H9 (cell line): ENCODE measurements at regions not wholly inside any gene's neighbourhood (a gene's known extent, or its start where the extent isn't known, plus 50 kb on each side); places are given as distances from the start of the nearest gene placed in this dataset.

Experiments
- DNase-seq: peaks from one replicate; pipeline ENCODE4 v3.0.0-alpha.2; 2017
- H2AFZ ChIP-seq: one replicate; pipeline ENCODE4 v1.6.1; 2013; ENCODE audit warnings: mild to moderate bottlenecking, low read length, control low read depth, moderate library complexity
- H2AK5ac ChIP-seq: 2 replicates; pipeline ENCODE4 v1.6.1; 2013; ENCODE audit warnings: low read length, control low read depth, mixed read lengths; ENCODE audit not compliant: insufficient read length
- H2BK120ac ChIP-seq: one replicate; pipeline ENCODE4 v1.6.1; 2013; ENCODE audit warnings: low read depth, mild to moderate bottlenecking, low read length, control low read depth, inconsistent platforms; ENCODE audit not compliant: poor library complexity, severe bottlenecking
- H2BK12ac ChIP-seq: 2 replicates; pipeline ENCODE4 v1.6.1; 2013; ENCODE audit warnings: low read length, control low read depth, mixed read lengths, low read depth; ENCODE audit not compliant: insufficient read length
- H2BK15ac ChIP-seq: 2 replicates; pipeline ENCODE4 v1.6.1; 2013; ENCODE audit warnings: low read depth, low read length, control low read depth
- H2BK20ac ChIP-seq: one replicate; pipeline ENCODE4 v1.6.1; 2013; ENCODE audit warnings: low read depth, mild to moderate bottlenecking, low read length, control low read depth, inconsistent platforms; ENCODE audit not compliant: poor library complexity, severe bottlenecking
- H2BK5ac ChIP-seq: 2 replicates; pipeline ENCODE4 v1.6.1; 2013; ENCODE audit warnings: low read length, control low read depth, mixed read lengths; ENCODE audit not compliant: insufficient read length
- H3K14ac ChIP-seq: 2 replicates; pipeline ENCODE4 v1.6.1; 2013; ENCODE audit warnings: low read length, control low read depth; ENCODE audit not compliant: insufficient read depth
- H3K18ac ChIP-seq: 2 replicates; pipeline ENCODE4 v1.6.1; 2013; ENCODE audit warnings: low read depth, mild to moderate bottlenecking, mixed read lengths, low read length, control low read depth; ENCODE audit not compliant: insufficient read length
- H3K23ac ChIP-seq: 2 replicates; pipeline ENCODE4 v1.6.1; 2013; ENCODE audit warnings: low read length, control low read depth, mixed read lengths, low read depth; ENCODE audit not compliant: insufficient read length
- H3K23me2 ChIP-seq: 2 replicates; pipeline ENCODE4 v1.6.1; 2013; ENCODE audit warnings: low read depth, mild to moderate bottlenecking, mixed read lengths, low read length, control low read depth; ENCODE audit not compliant: insufficient read length, poor library complexity, severe bottlenecking
- H3K27ac ChIP-seq: 2 replicates; pipeline ENCODE4 v1.5.1; 2013; ENCODE audit warnings: low read length, control low read depth, mixed read lengths, low read depth; ENCODE audit not compliant: insufficient read length
- H3K27me3 ChIP-seq: 2 replicates; pipeline ENCODE4 v1.6.1; 2013; ENCODE audit warnings: low read length, control low read depth, inconsistent platforms; ENCODE audit not compliant: insufficient read depth
- H3K4ac ChIP-seq: 2 replicates; pipeline ENCODE4 v1.6.1; 2013; ENCODE audit warnings: low read depth, mild to moderate bottlenecking, control low read depth, inconsistent platforms, low read length, moderate library complexity
- H3K4me1 ChIP-seq: 2 replicates; pipeline ENCODE4 v1.6.1; 2013; ENCODE audit warnings: low read length, control low read depth, inconsistent platforms; ENCODE audit not compliant: insufficient read depth
- H3K4me2 ChIP-seq: 2 replicates; pipeline ENCODE4 v1.6.1; 2013; ENCODE audit warnings: low read length, control low read depth, mixed read lengths; ENCODE audit not compliant: insufficient read length, insufficient read depth
- H3K56ac ChIP-seq: 2 replicates; pipeline ENCODE4 v1.6.1; 2013; ENCODE audit warnings: low read depth, mild to moderate bottlenecking, mixed read lengths, low read length, control low read depth; ENCODE audit not compliant: insufficient read length
- H3K79me1 ChIP-seq: 2 replicates; pipeline ENCODE4 v1.6.1; 2013; ENCODE audit warnings: low read depth, mild to moderate bottlenecking, moderate library complexity, low read length, control low read depth, inconsistent platforms; ENCODE audit not compliant: insufficient read depth, poor library complexity, severe bottlenecking
- H3K79me2 ChIP-seq: 2 replicates; pipeline ENCODE4 v1.6.1; 2013; ENCODE audit warnings: low read length, control low read depth, inconsistent platforms; ENCODE audit not compliant: insufficient read depth
- H3K9ac ChIP-seq: 2 replicates; pipeline ENCODE4 v1.6.1; 2013; ENCODE audit warnings: low read length, control low read depth, mixed read lengths; ENCODE audit not compliant: insufficient read length; ENCODE audit errors: extremely low read depth
- H3K9me3 ChIP-seq: one replicate; pipeline ENCODE4 v1.6.1; 2013; ENCODE audit warnings: low read depth, low read length, inconsistent platforms; ENCODE audit not compliant: control insufficient read depth
- H3T11ph ChIP-seq: one replicate; pipeline ENCODE4 v1.6.1; 2013; ENCODE audit warnings: mild to moderate bottlenecking, low read length, control low read depth, inconsistent platforms
- H4K20me1 ChIP-seq: one replicate; pipeline ENCODE4 v1.6.1; 2013; ENCODE audit not compliant: control insufficient read depth, insufficient read length, insufficient read depth
- H4K5ac ChIP-seq: 2 replicates; pipeline ENCODE4 v1.6.1; 2013; ENCODE audit warnings: low read depth, mild to moderate bottlenecking, mixed read lengths, low read length, control low read depth; ENCODE audit not compliant: insufficient read length
- H4K8ac ChIP-seq: replicated peaks from 2 replicates; pipeline ENCODE4 v1.6.1; 2013; ENCODE audit warnings: low read length, control low read depth, mixed read lengths, low read depth; ENCODE audit not compliant: insufficient read length
- H4K91ac ChIP-seq: 2 replicates; pipeline ENCODE4 v1.6.1; 2013; ENCODE audit warnings: low read depth, mild to moderate bottlenecking, moderate library complexity, mixed read lengths, low read length, control low read depth; ENCODE audit not compliant: insufficient read length
- H3K27ac Mint-ChIP-seq, 3 experiments: 2 replicates in 2 of 3; 3 replicates in 1 of 3; pipeline ENCODE4 v1.8.0; 2020 to 2021; ENCODE audit warnings: mixed read lengths in 3 of 3, mild to moderate bottlenecking in 1 of 3, moderate library complexity in 1 of 3
- H3K27me3 Mint-ChIP-seq: 2 replicates; pipeline ENCODE4 v1.8.0; 2021; ENCODE audit warnings: low read depth, mild to moderate bottlenecking, moderate library complexity, mixed read lengths
- H3K36me3 Mint-ChIP-seq, 3 experiments: 2 replicates in 2 of 3; 3 replicates in 1 of 3; pipeline ENCODE4 v1.8.0; 2020 to 2021; ENCODE audit warnings: low read depth in 3 of 3, mixed read lengths in 3 of 3; ENCODE audit not compliant: insufficient read depth in 1 of 3
- H3K4me1 Mint-ChIP-seq, 2 experiments: 2 replicates each; pipeline ENCODE4 v1.8.0; 2020; ENCODE audit warnings: mixed read lengths in 2 of 2
- H3K4me3 Mint-ChIP-seq, 2 experiments: 2 replicates in 1 of 2; 3 replicates in 1 of 2; pipeline ENCODE4 v1.8.0; 2020 to 2021; ENCODE audit warnings: mild to moderate bottlenecking in 2 of 2, mixed read lengths in 2 of 2, moderate library complexity in 1 of 2
- H3K9me3 Mint-ChIP-seq, 2 experiments: 2 replicates in 1 of 2; 3 replicates in 1 of 2; pipeline ENCODE4 v1.8.0; 2020; ENCODE audit warnings: mild to moderate bottlenecking in 2 of 2, mixed read lengths in 2 of 2, moderate library complexity in 1 of 2
- WGBS: extraction: QIAGEN DNeasy Blood & Tissue Kit; methylation state at CpG from one replicate; pipeline ENCODE4 v1.1.7; 2013; ENCODE audit warnings: missing lambda C conversion rate, low lambda C conversion rate, mixed read lengths; ENCODE audit not compliant: insufficient read length; ENCODE audit errors: extremely low coverage; 5-methylcytosine and 5-hydroxymethylcytosine counted together
- TF ChIP-seq, protein P1 (sequence below): fragments of 200-600 bp; sonication (generic); conservative IDR thresholded peaks from 3 replicates; pipeline ENCODE4 v1.8.0; 2021; ENCODE audit warnings: antibody characterized with exemption, mild to moderate bottlenecking

DNA sequence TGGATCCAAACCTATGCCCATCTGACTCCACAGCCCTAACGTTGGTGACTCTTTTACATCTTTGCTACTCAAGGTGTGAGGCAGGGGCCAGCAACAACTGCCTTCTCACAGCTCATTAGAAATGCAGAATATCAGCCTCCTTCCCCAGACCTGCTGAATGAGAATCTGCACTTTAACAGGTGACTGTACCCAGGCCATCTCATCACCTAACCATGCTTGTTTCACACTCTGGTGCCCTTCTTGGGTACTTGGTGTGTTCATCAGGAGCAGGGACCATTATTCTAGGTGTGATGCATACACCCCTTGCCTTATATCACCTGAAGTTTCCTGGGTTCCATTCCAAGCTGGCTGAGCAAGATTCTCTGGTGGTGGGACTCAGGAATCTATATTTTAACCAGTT, 196.3 kb upstream of the LMCD1 start:
- TF ChIP-seq, protein P1, sequence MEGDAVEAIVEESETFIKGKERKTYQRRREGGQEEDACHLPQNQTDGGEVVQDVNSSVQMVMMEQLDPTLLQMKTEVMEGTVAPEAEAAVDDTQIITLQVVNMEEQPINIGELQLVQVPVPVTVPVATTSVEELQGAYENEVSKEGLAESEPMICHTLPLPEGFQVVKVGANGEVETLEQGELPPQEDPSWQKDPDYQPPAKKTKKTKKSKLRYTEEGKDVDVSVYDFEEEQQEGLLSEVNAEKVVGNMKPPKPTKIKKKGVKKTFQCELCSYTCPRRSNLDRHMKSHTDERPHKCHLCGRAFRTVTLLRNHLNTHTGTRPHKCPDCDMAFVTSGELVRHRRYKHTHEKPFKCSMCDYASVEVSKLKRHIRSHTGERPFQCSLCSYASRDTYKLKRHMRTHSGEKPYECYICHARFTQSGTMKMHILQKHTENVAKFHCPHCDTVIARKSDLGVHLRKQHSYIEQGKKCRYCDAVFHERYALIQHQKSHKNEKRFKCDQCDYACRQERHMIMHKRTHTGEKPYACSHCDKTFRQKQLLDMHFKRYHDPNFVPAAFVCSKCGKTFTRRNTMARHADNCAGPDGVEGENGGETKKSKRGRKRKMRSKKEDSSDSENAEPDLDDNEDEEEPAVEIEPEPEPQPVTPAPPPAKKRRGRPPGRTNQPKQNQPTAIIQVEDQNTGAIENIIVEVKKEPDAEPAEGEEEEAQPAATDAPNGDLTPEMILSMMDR = no peak
- Histone ChIP-seq H3K27me3 (no peaks in the 10 kb centered on the region), H3K4me1 (peaks cover 4% of the 10 kb centered on the region; the same call in 1 of the 2 replicates), H2BK15ac (no peak overlapping the region), H4K8ac (no peak overlapping the region), H2BK5ac (no peak overlapping the region), H2AFZ (no peak overlapping the region), H3K4ac (no peak overlapping the region), H3K9ac (no peak overlapping the region), H4K5ac (no peak overlapping the region), H4K20me1 (no peaks in the 10 kb centered on the region), H2BK12ac (no peak overlapping the region), H3K27ac (no peak overlapping the region), H2BK20ac (no peak overlapping the region), H3K4me2 (no peak overlapping the region), H3K18ac (no peak overlapping the region), H3K9me3 (no peaks in the 10 kb centered on the region), H3K14ac (no peak overlapping the region; the same call in 1 of the 2 replicates), H3K56ac (no peak overlapping the region), H3K79me1 (no peaks in the 10 kb centered on the region), H4K91ac (no peak overlapping the region), H2BK120ac (no peak overlapping the region), H3K23ac (no peak overlapping the region), H3K23me2 (no peaks in the 10 kb centered on the region), H3K79me2 (no peaks in the 10 kb centered on the region), H2AK5ac (no peak overlapping the region), H3T11ph (no peak overlapping the region)
- Mint-ChIP-seq H3K4me3 (no peak overlapping the region), H3K27ac (no peak overlapping the region), H3K36me3 (peaks cover 1 to 10% (median 5%) of the 10 kb centered on the region in 3 experiments; a peak in 3 of 7 replicates), H3K4me1 (peaks cover 9 to 16% of the 10 kb centered on the region in 2 experiments), H3K27me3 (no peaks in the 10 kb centered on the region), H3K9me3 (peaks cover 14 to 16% of the 10 kb centered on the region in 2 experiments; a peak in 4 of 5 replicates)
- no CpG with 5 or more reads among the region's 1 CpG for WGBS
- DNase-seq = no peak
